Activated CD4-positive, alpha-beta memory T cell treated with anti-CD3 and anti-CD28 coated beads for 36 hours (primary cell): ENCODE measurements at regions not wholly inside any gene's neighbourhood (a gene's known extent, or its start where the extent isn't known, plus 50 kb on each side); places are given as distances from the start of the nearest gene placed in this dataset.

Experiments used
- CTCF ChIA-PET: fragments of 350-600 bp; sonication (Branson Sonifier 250); formaldehyde crosslinking; loops from one replicate; lab custom pipeline; 2021; ENCODE audit warnings: antibody characterized with exemption, inconsistent platforms; lab: Charles Lee
- POLR2A ChIA-PET: fragments of 350-600 bp; sonication (Branson Sonifier 250); formaldehyde crosslinking; loops from one replicate; lab custom pipeline; 2021; ENCODE audit warnings: antibody characterized with exemption; lab: Charles Lee
- DNase-seq: peaks from one replicate; pipeline ENCODE4 v3.0.0-alpha.2; 2020
- H3K27ac Mint-ChIP-seq: one replicate; pipeline ENCODE4 v1.8.0; 2021; ENCODE audit warnings: mixed read lengths
- H3K27me3 Mint-ChIP-seq: one replicate; pipeline ENCODE4 v1.8.0; 2021; ENCODE audit warnings: mixed read lengths
- H3K36me3 Mint-ChIP-seq: one replicate; pipeline ENCODE4 v1.8.0; 2021; ENCODE audit warnings: mixed read lengths
- H3K4me1 Mint-ChIP-seq: one replicate; pipeline ENCODE4 v1.8.0; 2021; ENCODE audit warnings: low read depth, mixed read lengths
- H3K4me3 Mint-ChIP-seq: one replicate; pipeline ENCODE4 v1.8.0; 2021; ENCODE audit warnings: mild to moderate bottlenecking, mixed read lengths
- H3K9me3 Mint-ChIP-seq: one replicate; pipeline ENCODE4 v1.8.0; 2021; ENCODE audit warnings: mixed read lengths
- intact Hi-C: fragments of 100-400 bp; cut with micrococcal nuclease; formaldehyde crosslinking; loops from one replicate; pipeline ENCODE4 v1.15.1; 2023

- POLR2A ChIA-PET: no interaction called here
- Mint-ChIP-seq H3K9me3 (no peaks in the 10 kb centered on the region), H3K27ac (no peak overlapping the region), H3K4me1 (no peaks in the 10 kb centered on the region), H3K27me3 (peaks cover 4% of the 10 kb centered on the region), H3K36me3 (no peaks in the 10 kb centered on the region), H3K4me3 (no peak overlapping the region)
- CTCF ChIA-PET: no interaction called here
- DNase-seq: no peak
- intact Hi-C loops: no loop called here
Measured at GRCh38 chr10:131429141-131429540, 117.6 kb upstream of the TCERG1L start.

GRCh38 chr10:131429942-131430341 lies 118.4 kb upstream of the TCERG1L start:
- ChIA-PET CTCF (no interaction called here), POLR2A (no interaction called here)
- no peak overlapping the region for H3K27ac Mint-ChIP-seq
- no peaks in the 10 kb centered on the region for H3K9me3 Mint-ChIP-seq
- no peak overlapping the region for H3K4me3 Mint-ChIP-seq
- no peak for DNase-seq
- no peaks in the 10 kb centered on the region for H3K36me3 Mint-ChIP-seq
- intact Hi-C loops: no loop called here
- no peaks in the 10 kb centered on the region for H3K4me1 Mint-ChIP-seq
- peaks cover 4% of the 10 kb centered on the region for H3K27me3 Mint-ChIP-seq

- no peaks in the 10 kb centered on the region for H3K36me3 Mint-ChIP-seq
- no peak for DNase-seq
- intact Hi-C loops: no loop called here
- H3K4me1 Mint-ChIP-seq: no peaks in the 10 kb centered on the region
- POLR2A ChIA-PET: no interaction called here
- H3K27ac Mint-ChIP-seq: no peak overlapping the region
- CTCF ChIA-PET: no interaction called here
- H3K9me3 Mint-ChIP-seq: no peaks in the 10 kb centered on the region
- peaks cover 4% of the 10 kb centered on the region for H3K27me3 Mint-ChIP-seq
- H3K4me3 Mint-ChIP-seq: no peak overlapping the region
Measured at GRCh38 chr10:131430716-131431412, 119.3 kb upstream of the TCERG1L start.

GRCh38 chr10:131431533-131431932 lies 120.0 kb upstream of the TCERG1L start:
- no peak overlapping the region for H3K27ac Mint-ChIP-seq
- H3K9me3 Mint-ChIP-seq: no peaks in the 10 kb centered on the region
- H3K4me3 Mint-ChIP-seq: no peak overlapping the region
- CTCF ChIA-PET: no interaction called here
- H3K27me3 Mint-ChIP-seq: peaks cover 4% of the 10 kb centered on the region
- H3K36me3 Mint-ChIP-seq: no peaks in the 10 kb centered on the region
- POLR2A ChIA-PET: no interaction called here
- intact Hi-C loops: no loop called here
- H3K4me1 Mint-ChIP-seq: no peaks in the 10 kb centered on the region
- DNase-seq: no peak

GRCh38 chr10:131431978-131432690 lies 120.6 kb upstream of the TCERG1L start:
- no peak for DNase-seq
- Mint-ChIP-seq H3K4me3 (no peak overlapping the region), H3K36me3 (no peaks in the 10 kb centered on the region), H3K9me3 (no peaks in the 10 kb centered on the region), H3K27me3 (peaks cover 4% of the 10 kb centered on the region), H3K27ac (no peak overlapping the region), H3K4me1 (no peaks in the 10 kb centered on the region)
- intact Hi-C loops: no loop called here
- ChIA-PET POLR2A (no interaction called here), CTCF (no interaction called here)

GRCh38 chr10:131433568-131433967 lies 122.0 kb upstream of the TCERG1L start:
- CTCF ChIA-PET: no interaction called here
- DNase-seq: no peak
- Mint-ChIP-seq H3K27me3 (peaks cover 4% of the 10 kb centered on the region), H3K4me3 (no peak overlapping the region), H3K27ac (no peak overlapping the region), H3K36me3 (no peaks in the 10 kb centered on the region), H3K4me1 (no peaks in the 10 kb centered on the region), H3K9me3 (no peaks in the 10 kb centered on the region)
- POLR2A ChIA-PET: no interaction called here
- intact Hi-C loops: no loop called here

GRCh38 chr10:131435232-131435631 lies 123.7 kb upstream of the TCERG1L start:
- no peaks in the 10 kb centered on the region for H3K36me3 Mint-ChIP-seq
- ChIA-PET CTCF (interaction anchor here (1.2 kb wide), 1 partner anchor 19 kb away, joined by 3 read pairs; no protein-coding TSS in a partner anchor), POLR2A (no interaction called here)
- H3K27ac Mint-ChIP-seq: no peak overlapping the region
- peaks cover 4% of the 10 kb centered on the region for H3K27me3 Mint-ChIP-seq
- no peaks in the 10 kb centered on the region for H3K4me1 Mint-ChIP-seq
- DNase-seq: no peak
- no peaks in the 10 kb centered on the region for H3K9me3 Mint-ChIP-seq
- H3K4me3 Mint-ChIP-seq: no peak overlapping the region
- intact Hi-C loops: no loop called here

GRCh38 chr10:131435760-131436457 lies 124.4 kb upstream of the TCERG1L start:
- ChIA-PET CTCF (interaction anchor here (1.2 kb wide), 1 partner anchor 18 kb away, joined by 3 read pairs; no protein-coding TSS in a partner anchor), POLR2A (no interaction called here)
- no peaks in the 10 kb centered on the region for H3K9me3 Mint-ChIP-seq
- no peak for DNase-seq
- H3K4me3 Mint-ChIP-seq: no peak overlapping the region
- no peaks in the 10 kb centered on the region for H3K4me1 Mint-ChIP-seq
- H3K27ac Mint-ChIP-seq: no peak overlapping the region
- no peaks in the 10 kb centered on the region for H3K36me3 Mint-ChIP-seq
- peaks cover 2% of the 10 kb centered on the region for H3K27me3 Mint-ChIP-seq
- intact Hi-C loops: no loop called here

- no peak for DNase-seq
- ChIA-PET POLR2A (no interaction called here), CTCF (interaction anchor here (1.2 kb wide), 1 partner anchor 17 kb away, joined by 3 read pairs; no protein-coding TSS in a partner anchor)
- Mint-ChIP-seq H3K4me1 (no peaks in the 10 kb centered on the region), H3K9me3 (no peaks in the 10 kb centered on the region), H3K27ac (no peak overlapping the region), H3K36me3 (no peaks in the 10 kb centered on the region), H3K27me3 (peaks cover 2% of the 10 kb centered on the region), H3K4me3 (no peak overlapping the region)
- intact Hi-C loops: no loop called here
Measured at GRCh38 chr10:131436458-131436857, 124.9 kb upstream of the TCERG1L start.

- Mint-ChIP-seq H3K27ac (no peak overlapping the region), H3K36me3 (no peaks in the 10 kb centered on the region), H3K4me1 (no peaks in the 10 kb centered on the region), H3K4me3 (no peak overlapping the region), H3K9me3 (no peaks in the 10 kb centered on the region), H3K27me3 (peaks cover 2% of the 10 kb centered on the region)
- ChIA-PET POLR2A (no interaction called here), CTCF (no interaction called here)
- DNase-seq: no peak
- intact Hi-C loops: no loop called here
Measured at GRCh38 chr10:131437556-131438475, 126.3 kb upstream of the TCERG1L start.

GRCh38 chr10:131438665-131439064 lies 127.1 kb upstream of the TCERG1L start:
- ChIA-PET CTCF (no interaction called here), POLR2A (no interaction called here)
- no peak for DNase-seq
- H3K27ac Mint-ChIP-seq: no peak overlapping the region
- no peak overlapping the region for H3K4me3 Mint-ChIP-seq
- intact Hi-C loops: no loop called here
- no peaks in the 10 kb centered on the region for H3K9me3 Mint-ChIP-seq
- H3K27me3 Mint-ChIP-seq: peaks cover 2% of the 10 kb centered on the region
- no peaks in the 10 kb centered on the region for H3K36me3 Mint-ChIP-seq
- H3K4me1 Mint-ChIP-seq: no peaks in the 10 kb centered on the region

GRCh38 chr10:131439705-131440104 lies 128.2 kb upstream of the TCERG1L start:
- Mint-ChIP-seq H3K27ac (no peak overlapping the region), H3K9me3 (no peaks in the 10 kb centered on the region), H3K4me1 (no peaks in the 10 kb centered on the region), H3K27me3 (peaks cover 2% of the 10 kb centered on the region), H3K4me3 (no peak overlapping the region), H3K36me3 (no peaks in the 10 kb centered on the region)
- DNase-seq: no peak
- ChIA-PET CTCF (no interaction called here), POLR2A (no interaction called here)
- intact Hi-C loops: no loop called here
